ENCODE measurements at regions not wholly inside any gene's neighbourhood (a gene's known extent, or its start where the extent isn't known, plus 50 kb on each side); places are given as distances from the start of the nearest gene placed in this dataset.

GRCh38 chr12:33245434-33245833, 194.2 kb downstream of the SYT10 start:
- Histone ChIP-seq H2AFZ (ENCODE audit: low read length) (no peak overlapping the region), H3K4me2 (ENCODE audit: low read depth, low read length) (no peak overlapping the region), H3K9me3 (ENCODE audit: low read length) (no peaks in the 10 kb centered on the region), H3K4me3 (replicated peaks in 1 of 3; ENCODE audit: insufficient read depth in 1 of 3, low read depth in 2 of 3, low read length in 3 of 3) (no peak overlapping the region), H3K9ac (ENCODE audit: insufficient read depth, low read depth, low read length) (no peak overlapping the region), H3K79me2 (ENCODE audit: insufficient read depth, low read length) (no peaks in the 10 kb centered on the region), H4K20me1 (ENCODE audit: insufficient read depth, low read length) (no peaks in the 10 kb centered on the region), H3K4me1 (ENCODE audit: insufficient read depth, low read length) (0 out of 2 replicates have a peak, but pooled peaks cover 5% of the 10 kb centered on the region), H3K36me3 (replicated peaks in 1 of 2; ENCODE audit: control insufficient read depth in 1 of 2, insufficient read depth in 2 of 2, low read length in 2 of 2) (no peaks in the 10 kb centered on the region), H3K27me3 (ENCODE audit: control insufficient read depth in 1 of 2, insufficient read depth in 2 of 2, low read length in 2 of 2) (no peaks in the 10 kb centered on the region; a peak in 1 of 5 replicates), H3K27ac (ENCODE audit: extremely low read length, insufficient read depth, low read length) (no peak overlapping the region)
- intact Hi-C loops (cut with micrococcal nuclease; ENCODE audit: unreplicated experiment) (no loop called here), in situ Hi-C loops (cut with HindIII; ENCODE audit: extremely low pct_ligation_motif_present, low pct_unique_long_range_greater_than_20kb) (no loop called here)
- ATAC-seq: no peak
- 0% methylated on average over 4 of the region's 4 CpGs for WGBS (ENCODE audit: low lambda C conversion rate)
- TF ChIP-seq ZNF121 (CRISPR knock-in tag; IDR thresholded peaks at IDR 0.05) (no peak), ZBTB3 (CRISPR knock-in tag; IDR thresholded peaks at IDR 0.05; ENCODE audit: borderline replicate concordance, low read depth) (no peak), ZNF256 (CRISPR knock-in tag; conservative IDR thresholded peaks at IDR 0.05) (no peak), PREB (CRISPR knock-in tag; IDR thresholded peaks at IDR 0.05) (no peak), TCF7L2 (IDR thresholded peaks at IDR 0.05; ENCODE audit: low read depth, low read length) (no peak)
- CTCF ChIA-PET (ENCODE audit: low intra/inter-chr PET ratio, low total read pairs): no interaction called here
- BruUV-seq (replicated peaks): no TSS peak
- FAIRE-seq: no peak
- POLR2A ChIA-PET: no interaction called here
- DNase-seq (ENCODE audit: low spot score): no peak

- Histone ChIP-seq H3K9ac (ENCODE audit: insufficient read depth, low read depth, low read length) (no peak overlapping the region), H3K4me2 (ENCODE audit: low read depth, low read length) (no peak overlapping the region), H3K9me3 (ENCODE audit: low read length) (no peaks in the 10 kb centered on the region), H3K4me3 (replicated peaks in 1 of 3; ENCODE audit: insufficient read depth in 1 of 3, low read depth in 2 of 3, low read length in 3 of 3) (no peak overlapping the region), H3K27ac (ENCODE audit: extremely low read length, insufficient read depth, low read length) (no peak overlapping the region), H3K79me2 (ENCODE audit: insufficient read depth, low read length) (no peaks in the 10 kb centered on the region), H3K36me3 (replicated peaks in 1 of 2; ENCODE audit: control insufficient read depth in 1 of 2, insufficient read depth in 2 of 2, low read length in 2 of 2) (no peaks in the 10 kb centered on the region), H2AFZ (ENCODE audit: low read length) (no peak overlapping the region), H3K4me1 (ENCODE audit: insufficient read depth, low read length) (no peaks in the 10 kb centered on the region), H3K27me3 (ENCODE audit: control insufficient read depth in 1 of 2, insufficient read depth in 2 of 2, low read length in 2 of 2) (no peaks in the 10 kb centered on the region), H4K20me1 (ENCODE audit: insufficient read depth, low read length) (no peaks in the 10 kb centered on the region)
- no TSS peak for BruUV-seq (replicated peaks)
- CTCF ChIA-PET (ENCODE audit: low intra/inter-chr PET ratio, low total read pairs): no interaction called here
- TF ChIP-seq YY1 (IDR thresholded peaks at IDR 0.05; ENCODE audit: insufficient read depth, insufficient replicate concordance, low read depth, low read length): no peak
- no peak for TF ChIP-seq RORA (CRISPR knock-in tag; IDR thresholded peaks at IDR 0.05)
- no peak for TF ChIP-seq FLYWCH1 (CRISPR knock-in tag; IDR thresholded peaks at IDR 0.05)
- in situ Hi-C loops (cut with HindIII; ENCODE audit: extremely low pct_ligation_motif_present, low pct_unique_long_range_greater_than_20kb): no loop called here
- intact Hi-C loops (cut with micrococcal nuclease; ENCODE audit: unreplicated experiment): no loop called here
- FAIRE-seq (no peak), DNase-seq (ENCODE audit: low spot score) (no peak), ATAC-seq (no peak)
- POLR2A ChIA-PET: no interaction called here
Observed at GRCh38 chr12:33226671-33227070, 212.9 kb downstream of the SYT10 start.
